Keratinocyte (primary cell): ENCODE measurements at regions not wholly inside any gene's neighbourhood (a gene's known extent, or its start where the extent isn't known, plus 50 kb on each side); places are given as distances from the start of the nearest gene placed in this dataset.

Experiments
- DNase-seq: peaks from one replicate; pipeline ENCODE4 v3.0.0-alpha.2; 2011; ENCODE audit warnings: low read depth, missing footprints, low spot score
- FAIRE-seq: peaks from 2 replicates; lab custom pipeline; 2011; peaks lifted over from hg19 to GRCh38; lab: Jason Lieb, UNC
- H2AFZ ChIP-seq: 2 replicates; pipeline ENCODE4 v1.6.0; 2012; ENCODE audit warnings: low read length, control low read depth, inconsistent platforms; ENCODE audit not compliant: control insufficient read depth
- H3K27ac ChIP-seq: 2 replicates; pipeline ENCODE4 v1.5.1; 2011; ENCODE audit warnings: low read length; ENCODE audit not compliant: control insufficient read depth, insufficient read depth
- H3K27me3 ChIP-seq: 3 replicates; pipeline ENCODE4 v1.6.0; 2011; ENCODE audit warnings: low read length; ENCODE audit not compliant: control insufficient read depth, insufficient read depth; ENCODE audit errors: extremely low read depth
- H3K36me3 ChIP-seq, 2 experiments: 2 replicates in 1 of 2; 3 replicates in 1 of 2; pipeline ENCODE4 v1.5.1; 2011; ENCODE audit warnings: low read length in 2 of 2, mild to moderate bottlenecking in 1 of 2; ENCODE audit not compliant: control insufficient read depth in 2 of 2, insufficient read depth in 2 of 2; ENCODE audit errors: extremely low read depth in 1 of 2
- H3K4me1 ChIP-seq: 3 replicates; pipeline ENCODE4 v1.5.1; 2011; ENCODE audit warnings: low read length; ENCODE audit not compliant: control insufficient read depth, insufficient read depth; ENCODE audit errors: extremely low read depth
- H3K4me2 ChIP-seq: 3 replicates; pipeline ENCODE4 v1.6.0; 2011; ENCODE audit warnings: low read depth, low read length; ENCODE audit not compliant: control insufficient read depth, insufficient read depth; ENCODE audit errors: extremely low read depth
- H3K4me3 ChIP-seq, 3 experiments: fragments of 200-600 bp in 1 of 3; sonication (generic) in 1 of 3; 2 replicates in 2 of 3; 3 replicates in 1 of 3; pipeline ENCODE4 v1.5.1; 2011 to 2016; ENCODE audit warnings: low read length in 3 of 3, mild to moderate bottlenecking in 3 of 3, control low read depth in 2 of 3, inconsistent platforms in 1 of 3, low read depth in 1 of 3, mixed read lengths in 1 of 3, mixed run types in 1 of 3, moderate library complexity in 1 of 3; ENCODE audit not compliant: control insufficient read depth in 2 of 3, insufficient read depth in 2 of 3; ENCODE audit errors: extremely low read depth in 1 of 3
- H3K79me2 ChIP-seq: 2 replicates; pipeline ENCODE4 v1.6.0; 2012; ENCODE audit warnings: low read length; ENCODE audit not compliant: control insufficient read depth, insufficient read depth
- H3K9ac ChIP-seq: 3 replicates; pipeline ENCODE4 v1.6.0; 2011; ENCODE audit warnings: low read length; ENCODE audit not compliant: control insufficient read depth, insufficient read depth; ENCODE audit errors: extremely low read depth
- H3K9me1 ChIP-seq: 3 replicates; pipeline ENCODE4 v1.6.0; 2011; ENCODE audit warnings: low read length; ENCODE audit not compliant: control insufficient read depth, insufficient read depth; ENCODE audit errors: extremely low read depth
- H3K9me3 ChIP-seq: 2 replicates; pipeline ENCODE4 v1.5.1; 2012; ENCODE audit warnings: low read depth, low read length; ENCODE audit not compliant: control insufficient read depth
- H4K20me1 ChIP-seq: 3 replicates; pipeline ENCODE4 v1.6.0; 2011; ENCODE audit warnings: low read length; ENCODE audit not compliant: control insufficient read depth, insufficient read depth; ENCODE audit errors: extremely low read depth
- CTCF ChIP-seq, 3 experiments: IDR thresholded peaks in 1 of 3; conservative IDR thresholded peaks in 1 of 3; optimal IDR thresholded peaks in 1 of 3; 2 replicates in 2 of 3; 3 replicates in 1 of 3; pipeline versions ENCODE3 to v1.5.1; 2011; ENCODE audit warnings: low read length in 3 of 3, mild to moderate bottlenecking in 3 of 3, moderate library complexity in 2 of 3, control low read depth in 1 of 3, inconsistent platforms in 1 of 3; ENCODE audit not compliant: insufficient read depth in 2 of 3; ENCODE audit errors: extremely low read depth in 1 of 3
- EZH2 ChIP-seq: IDR thresholded peaks from one replicate; pipeline ENCODE4 v1.6.1; 2012; ENCODE audit warnings: inconsistent platforms, mild to moderate bottlenecking, low read length, moderate library complexity
- dilution Hi-C: fragments of 300-500 bp; cut with MboI; formaldehyde crosslinking; loops from one replicate; pipeline ENCODE4 v1.7.0; 2020; ENCODE audit warnings: low sequenced_read_pairs; ENCODE audit not compliant: extremely low pct_ligation_motif_present

- Histone ChIP-seq H2AFZ (no peak overlapping the region), H3K79me2 (no peaks in the 10 kb centered on the region), H3K36me3 (no peaks in the 10 kb centered on the region), H3K9ac (no peak overlapping the region), H3K27me3 (no peaks in the 10 kb centered on the region), H3K4me1 (no peaks in the 10 kb centered on the region), H3K4me3 (no peak overlapping the region), H3K9me3 (no peaks in the 10 kb centered on the region), H3K4me2 (no peak overlapping the region), H3K9me1 (no peaks in the 10 kb centered on the region), H4K20me1 (no peaks in the 10 kb centered on the region), H3K27ac (no peak overlapping the region)
- TF ChIP-seq CTCF (optimal IDR thresholded peaks at IDR 0.05 in 1 of 3, IDR thresholded peaks at IDR 0.05 in 1 of 3, conservative IDR thresholded peaks at IDR 0.05 in 1 of 3; ENCODE audit: extremely low read depth in 1 of 3, insufficient read depth in 2 of 3, low read length in 3 of 3) (no peak), EZH2 (no peak)
- dilution Hi-C loops = no loop called here
- DNase-seq = no peak
- FAIRE-seq = no peak
Observed at GRCh38 chr7:17396692-17397091, 98.2 kb downstream of the AHR start.

- DNase-seq (no peak), FAIRE-seq (no peak)
- Histone ChIP-seq H3K9me3 (no peaks in the 10 kb centered on the region), H3K27me3 (no peaks in the 10 kb centered on the region), H4K20me1 (no peaks in the 10 kb centered on the region), H3K79me2 (no peaks in the 10 kb centered on the region), H3K4me1 (no peaks in the 10 kb centered on the region), H3K27ac (no peak overlapping the region), H3K4me3 (no peak overlapping the region), H3K9me1 (no peaks in the 10 kb centered on the region), H3K4me2 (no peak overlapping the region), H3K9ac (no peak overlapping the region), H2AFZ (no peak overlapping the region), H3K36me3 (no peaks in the 10 kb centered on the region)
- dilution Hi-C loops = no loop called here
- no peak for TF ChIP-seq CTCF (optimal IDR thresholded peaks at IDR 0.05 in 1 of 3, IDR thresholded peaks at IDR 0.05 in 1 of 3, conservative IDR thresholded peaks at IDR 0.05 in 1 of 3; ENCODE audit: extremely low read depth in 1 of 3, insufficient read depth in 2 of 3, low read length in 3 of 3)
- TF ChIP-seq EZH2 = no peak
Observed at GRCh38 chr7:17401791-17402627, 103.6 kb downstream of the AHR start.
